GM20000 (cell line): ENCODE measurements at regions not wholly inside any gene's neighbourhood (a gene's known extent, or its start where the extent isn't known, plus 50 kb on each side); places are given as distances from the start of the nearest gene placed in this dataset.

Experiments
- DNase-seq: peaks from one replicate; pipeline ENCODE4 v3.0.0; 2012; ENCODE audit warnings: low spot score
- TF ChIP-seq, protein P1 (sequence below): IDR thresholded peaks from 2 replicates; pipeline ENCODE4 v1.5.1; 2012; ENCODE audit warnings: mild to moderate bottlenecking, control low read depth; ENCODE audit errors: extremely low read depth, missing control alignments

DNA sequence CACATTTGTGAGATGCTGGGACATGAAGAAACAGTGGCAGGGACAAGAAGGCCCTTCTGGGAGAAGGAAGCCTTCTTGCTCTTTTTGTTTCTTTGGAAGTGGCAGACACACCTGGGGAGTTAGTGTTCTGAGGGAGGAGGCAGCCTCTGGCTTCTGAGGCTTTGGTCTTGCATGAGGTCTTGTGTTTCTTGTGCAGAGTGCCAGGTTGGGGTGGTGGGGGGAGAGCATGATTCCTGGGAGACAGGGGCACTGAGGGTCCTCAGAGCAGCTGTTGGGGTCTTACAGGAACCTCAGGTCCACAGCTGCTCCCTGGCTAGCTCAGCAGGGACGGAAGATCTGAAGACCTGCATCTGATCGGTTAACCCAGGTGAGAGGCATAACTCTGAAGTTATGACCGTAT lies 167.5 kb upstream of the ZNF536 start:
- TF ChIP-seq, protein P1, sequence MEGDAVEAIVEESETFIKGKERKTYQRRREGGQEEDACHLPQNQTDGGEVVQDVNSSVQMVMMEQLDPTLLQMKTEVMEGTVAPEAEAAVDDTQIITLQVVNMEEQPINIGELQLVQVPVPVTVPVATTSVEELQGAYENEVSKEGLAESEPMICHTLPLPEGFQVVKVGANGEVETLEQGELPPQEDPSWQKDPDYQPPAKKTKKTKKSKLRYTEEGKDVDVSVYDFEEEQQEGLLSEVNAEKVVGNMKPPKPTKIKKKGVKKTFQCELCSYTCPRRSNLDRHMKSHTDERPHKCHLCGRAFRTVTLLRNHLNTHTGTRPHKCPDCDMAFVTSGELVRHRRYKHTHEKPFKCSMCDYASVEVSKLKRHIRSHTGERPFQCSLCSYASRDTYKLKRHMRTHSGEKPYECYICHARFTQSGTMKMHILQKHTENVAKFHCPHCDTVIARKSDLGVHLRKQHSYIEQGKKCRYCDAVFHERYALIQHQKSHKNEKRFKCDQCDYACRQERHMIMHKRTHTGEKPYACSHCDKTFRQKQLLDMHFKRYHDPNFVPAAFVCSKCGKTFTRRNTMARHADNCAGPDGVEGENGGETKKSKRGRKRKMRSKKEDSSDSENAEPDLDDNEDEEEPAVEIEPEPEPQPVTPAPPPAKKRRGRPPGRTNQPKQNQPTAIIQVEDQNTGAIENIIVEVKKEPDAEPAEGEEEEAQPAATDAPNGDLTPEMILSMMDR = no peak
- DNase-seq = no peak

DNA sequence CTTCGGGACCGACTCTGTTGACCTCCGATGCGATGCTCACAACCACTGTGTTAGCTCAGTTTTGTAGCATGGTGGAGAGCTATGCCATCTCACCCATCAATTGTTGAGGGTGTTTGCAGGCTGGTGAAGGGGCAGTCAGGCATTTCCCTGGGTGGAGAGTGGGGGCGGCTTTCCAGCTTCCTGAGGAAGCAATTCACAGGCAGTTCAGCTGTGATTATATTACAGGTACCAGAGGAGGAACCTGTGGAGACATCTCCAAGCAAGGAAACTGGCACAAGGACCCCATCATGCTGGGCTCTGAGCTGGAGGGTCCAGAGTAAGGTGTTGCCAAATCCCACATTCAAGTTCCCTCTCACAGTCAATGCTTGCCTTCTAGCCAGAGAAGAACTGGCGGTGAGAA lies 166.0 kb upstream of the ZNF536 start:
- TF ChIP-seq, protein P1 = no peak
- DNase-seq = no peak

DNA sequence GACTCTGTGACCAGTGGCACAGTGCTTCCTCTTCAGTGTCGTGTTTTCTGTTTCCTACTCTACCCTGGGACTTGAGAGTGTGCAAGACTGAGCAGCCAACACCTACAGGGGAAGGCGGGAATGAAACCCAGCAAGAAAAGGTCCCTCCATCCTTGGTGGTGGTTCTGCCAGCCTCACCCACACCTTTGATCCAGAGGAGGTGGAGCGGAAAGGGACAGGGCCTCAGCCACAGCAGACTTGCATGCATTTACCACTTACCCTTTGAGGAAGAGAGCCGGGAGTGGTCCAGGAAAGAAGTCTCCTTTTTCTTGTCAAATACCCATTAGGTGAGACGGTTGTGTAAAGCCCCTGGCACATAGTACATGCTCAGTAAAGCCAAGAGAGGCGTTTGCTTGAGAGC lies 164.8 kb upstream of the ZNF536 start:
- TF ChIP-seq, protein P1 = no peak
- DNase-seq = peak; percentile 1

DNA sequence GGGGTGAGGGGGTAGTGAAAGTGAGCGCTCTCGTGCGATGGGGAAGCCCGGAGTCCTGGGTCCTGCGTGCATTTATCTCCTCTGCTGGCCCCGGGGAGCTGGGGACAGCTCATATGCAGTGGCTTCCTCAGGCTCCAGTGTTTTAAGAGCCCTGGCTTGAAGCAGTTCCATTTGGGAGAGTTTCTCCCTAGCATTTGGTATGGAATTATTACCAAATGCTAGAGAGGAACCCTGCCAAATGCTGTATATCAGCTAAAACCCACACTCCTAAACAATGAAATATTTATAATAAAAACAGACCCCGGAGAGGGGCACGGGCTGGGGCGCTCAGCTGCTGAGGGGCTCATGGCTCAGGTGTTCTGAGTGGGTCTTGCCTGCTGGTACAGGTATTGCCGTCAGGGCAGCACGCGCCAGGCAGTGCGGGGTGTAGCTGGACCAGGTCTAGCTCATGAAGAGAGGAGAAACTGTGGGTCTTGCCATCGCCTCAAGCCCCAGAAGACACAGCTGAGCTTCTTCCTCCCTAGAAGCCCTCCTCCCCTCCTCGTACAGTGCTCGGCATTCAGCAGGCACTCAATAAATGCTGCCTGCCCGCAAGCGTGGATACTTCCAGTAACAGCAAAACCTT lies 163.6 kb upstream of the ZNF536 start:
- TF ChIP-seq, protein P1 = no peak
- DNase-seq = no peak

DNA sequence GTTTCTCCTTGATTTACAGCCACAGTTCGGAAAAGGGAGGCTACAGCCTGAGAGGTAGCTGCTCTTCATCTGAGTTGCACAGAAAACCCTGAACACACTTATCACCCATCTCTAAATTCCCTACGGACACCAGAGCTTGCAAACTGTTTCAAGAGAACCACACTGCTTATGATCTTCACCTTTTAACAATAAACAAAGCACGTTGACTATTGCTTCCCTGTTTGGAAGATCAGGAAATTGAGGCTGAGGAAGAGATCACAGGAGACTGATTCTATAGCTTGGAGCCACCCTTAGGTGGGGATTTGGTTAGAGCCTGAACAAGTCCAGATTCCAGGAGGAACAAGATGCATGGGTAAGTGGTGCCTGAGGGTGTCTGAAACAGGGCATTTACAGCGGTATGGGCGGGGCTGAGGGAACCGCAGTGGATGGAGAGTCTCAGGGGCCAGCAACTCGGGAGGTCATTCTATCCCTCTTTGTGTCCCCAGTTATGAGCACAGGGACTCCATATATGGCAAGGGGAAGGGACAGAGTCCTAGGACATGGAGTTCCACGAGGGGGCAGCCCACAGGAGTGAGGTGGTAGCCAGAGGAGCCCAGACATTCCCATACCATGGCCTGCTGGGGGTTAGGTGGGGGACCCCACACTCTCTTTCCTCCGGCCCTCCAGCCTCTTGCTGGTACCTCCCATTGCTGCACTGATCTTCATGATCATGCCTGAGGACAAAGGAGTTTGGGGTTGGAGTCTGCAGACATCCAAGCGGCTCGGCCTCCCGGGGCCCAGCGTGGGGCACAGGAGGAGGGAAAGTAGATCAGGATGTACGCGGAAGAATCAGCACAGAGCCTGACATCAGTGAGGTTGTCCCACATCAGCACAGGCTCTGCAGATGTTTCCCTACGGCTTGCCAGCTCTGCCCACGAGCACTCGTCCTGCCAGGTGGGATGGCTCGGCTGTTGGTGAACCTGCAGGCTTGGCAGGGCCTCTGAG lies 162.3 kb upstream of the ZNF536 start:
- TF ChIP-seq, protein P1 = no peak
- no peak for DNase-seq

DNA sequence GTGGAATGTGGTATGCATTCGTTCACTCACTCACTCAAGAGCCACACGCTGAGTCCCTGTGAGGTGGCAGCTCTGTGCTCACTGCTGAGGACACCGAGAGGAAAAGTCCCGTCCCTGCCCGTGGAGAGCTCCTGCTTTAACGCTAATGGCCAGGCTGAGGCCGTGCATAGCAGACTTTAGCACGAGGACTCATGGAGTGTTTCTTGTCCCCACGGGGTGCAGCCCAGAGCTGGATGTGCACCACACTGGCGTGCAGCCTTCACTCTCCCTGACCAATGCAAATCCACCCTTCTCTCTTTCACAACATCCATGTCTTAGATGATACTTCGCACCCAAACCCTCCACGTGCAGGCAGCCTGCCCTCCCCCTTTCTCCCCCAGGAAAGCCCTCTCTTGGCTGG lies 159.6 kb upstream of the ZNF536 start:
- no peak for DNase-seq
- TF ChIP-seq, protein P1 = no peak

DNA sequence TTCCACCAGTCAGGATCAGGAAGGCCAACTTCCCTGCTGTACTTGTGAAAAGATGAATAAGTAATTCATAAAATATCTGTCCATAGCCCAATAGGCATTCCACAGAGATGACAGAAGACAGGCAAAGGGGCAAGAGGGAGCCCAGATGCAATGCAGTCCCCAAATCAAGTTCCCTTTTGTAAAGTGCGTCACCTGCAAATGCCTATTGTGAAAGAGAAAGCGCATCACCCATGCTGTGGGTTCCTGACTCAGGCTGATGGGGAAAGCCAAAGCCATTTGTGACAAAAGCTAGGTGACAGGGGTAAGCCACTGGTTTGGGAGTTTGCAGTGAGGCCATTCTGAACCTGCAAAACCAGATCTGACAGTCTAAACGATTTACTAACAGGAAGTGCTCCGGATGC lies 157.5 kb upstream of the ZNF536 start:
- TF ChIP-seq, protein P1 = no peak
- no peak for DNase-seq
